ENCODE measurements at regions not wholly inside any gene's neighbourhood (a gene's known extent, or its start where the extent isn't known, plus 50 kb on each side); places are given as distances from the start of the nearest gene placed in this dataset.

GRCh38 chr1:116308276-116308675 lies 64.8 kb upstream of the ATP1A1 start:
- TF ChIP-seq CTCF (IDR thresholded peaks at IDR 0.05; ENCODE audit: insufficient read depth, low read length, missing control alignments), result no peak
- H3K4me3 ChIP-seq (ENCODE audit: low read depth, low read length), result no peak overlapping the region
- DNase-seq (ENCODE audit: low read depth, low spot score), result no peak
- CTCF ChIA-PET, result no interaction called here
- POLR2A ChIA-PET, result no interaction called here

GRCh38 chr1:116309090-116309870 lies 63.8 kb upstream of the ATP1A1 start:
- no peak for TF ChIP-seq CTCF (IDR thresholded peaks at IDR 0.05; ENCODE audit: insufficient read depth, low read length, missing control alignments)
- ChIA-PET POLR2A (no interaction called here), CTCF (no interaction called here)
- DNase-seq (ENCODE audit: low read depth, low spot score), result no peak
- no peak overlapping the region for H3K4me3 ChIP-seq (ENCODE audit: low read depth, low read length)

- ChIA-PET CTCF (no interaction called here), POLR2A (no interaction called here)
- DNase-seq (ENCODE audit: low read depth, low spot score), result no peak
- no peak for TF ChIP-seq CTCF (IDR thresholded peaks at IDR 0.05; ENCODE audit: insufficient read depth, low read length, missing control alignments)
- no peak overlapping the region for H3K4me3 ChIP-seq (ENCODE audit: low read depth, low read length)
Observed at GRCh38 chr1:116310180-116310579, 62.9 kb upstream of the ATP1A1 start.

GRCh38 chr1:116311193-116311592 lies 61.9 kb upstream of the ATP1A1 start:
- no peak for DNase-seq (ENCODE audit: low read depth, low spot score)
- CTCF ChIA-PET, result no interaction called here
- no peak for TF ChIP-seq CTCF (IDR thresholded peaks at IDR 0.05; ENCODE audit: insufficient read depth, low read length, missing control alignments)
- POLR2A ChIA-PET, result no interaction called here
- H3K4me3 ChIP-seq (ENCODE audit: low read depth, low read length), result no peak overlapping the region

GRCh38 chr1:116311756-116312680 lies 61.0 kb upstream of the ATP1A1 start:
- no peak for TF ChIP-seq CTCF (IDR thresholded peaks at IDR 0.05; ENCODE audit: insufficient read depth, low read length, missing control alignments)
- no peak overlapping the region for H3K4me3 ChIP-seq (ENCODE audit: low read depth, low read length)
- CTCF ChIA-PET, result no interaction called here
- POLR2A ChIA-PET, result no interaction called here
- no peak for DNase-seq (ENCODE audit: low read depth, low spot score)

- TF ChIP-seq CTCF (IDR thresholded peaks at IDR 0.05; ENCODE audit: insufficient read depth, low read length, missing control alignments), result no peak
- no peak overlapping the region for H3K4me3 ChIP-seq (ENCODE audit: low read depth, low read length)
- no peak for DNase-seq (ENCODE audit: low read depth, low spot score)
- POLR2A ChIA-PET, result no interaction called here
- CTCF ChIA-PET, result no interaction called here
Observed at GRCh38 chr1:116312681-116313069, 60.4 kb upstream of the ATP1A1 start.
